ENCODE measurements at regions not wholly inside any gene's neighbourhood (a gene's known extent, or its start where the extent isn't known, plus 50 kb on each side); places are given as distances from the start of the nearest gene placed in this dataset.

DNA sequence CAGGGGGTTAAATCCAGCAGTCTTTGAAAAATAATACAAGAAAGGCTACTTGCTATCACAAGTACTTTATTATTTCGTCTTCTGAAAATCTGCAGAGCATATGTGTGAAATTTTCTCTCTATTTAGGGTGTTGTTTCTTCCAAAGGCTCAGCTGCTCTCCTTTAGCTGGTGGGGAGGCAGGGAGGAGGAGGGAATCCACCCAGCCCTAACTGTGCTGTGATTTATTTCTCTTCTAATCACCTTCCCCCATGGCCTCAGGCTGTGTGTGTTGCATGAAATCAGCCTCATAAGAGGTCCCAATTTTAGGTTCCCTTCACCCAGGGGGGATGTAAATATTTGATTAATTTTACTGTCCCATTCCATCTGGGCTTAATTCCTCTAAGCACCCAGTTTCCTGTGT is 77.6 kb upstream of the PGBD5 start:
- no peaks in the 10 kb centered on the region for H3K27me3 ChIP-seq (ENCODE audit: low read depth)
- no peak overlapping the region for H3K4me3 ChIP-seq
- intact Hi-C loops (cut with micrococcal nuclease) = no loop called here
- DNase-seq = no peak
- no peak overlapping the region for H3K27ac ChIP-seq (replicated peaks)
- TF ChIP-seq, protein P1, sequence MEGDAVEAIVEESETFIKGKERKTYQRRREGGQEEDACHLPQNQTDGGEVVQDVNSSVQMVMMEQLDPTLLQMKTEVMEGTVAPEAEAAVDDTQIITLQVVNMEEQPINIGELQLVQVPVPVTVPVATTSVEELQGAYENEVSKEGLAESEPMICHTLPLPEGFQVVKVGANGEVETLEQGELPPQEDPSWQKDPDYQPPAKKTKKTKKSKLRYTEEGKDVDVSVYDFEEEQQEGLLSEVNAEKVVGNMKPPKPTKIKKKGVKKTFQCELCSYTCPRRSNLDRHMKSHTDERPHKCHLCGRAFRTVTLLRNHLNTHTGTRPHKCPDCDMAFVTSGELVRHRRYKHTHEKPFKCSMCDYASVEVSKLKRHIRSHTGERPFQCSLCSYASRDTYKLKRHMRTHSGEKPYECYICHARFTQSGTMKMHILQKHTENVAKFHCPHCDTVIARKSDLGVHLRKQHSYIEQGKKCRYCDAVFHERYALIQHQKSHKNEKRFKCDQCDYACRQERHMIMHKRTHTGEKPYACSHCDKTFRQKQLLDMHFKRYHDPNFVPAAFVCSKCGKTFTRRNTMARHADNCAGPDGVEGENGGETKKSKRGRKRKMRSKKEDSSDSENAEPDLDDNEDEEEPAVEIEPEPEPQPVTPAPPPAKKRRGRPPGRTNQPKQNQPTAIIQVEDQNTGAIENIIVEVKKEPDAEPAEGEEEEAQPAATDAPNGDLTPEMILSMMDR (IDR thresholded peaks at IDR 0.05; ENCODE audit: borderline replicate concordance) = no peak
- H3K9me3 ChIP-seq (replicated peaks) = no peaks in the 10 kb centered on the region
- H3K36me3 ChIP-seq = no peaks in the 10 kb centered on the region
- H3K4me1 ChIP-seq = no peaks in the 10 kb centered on the region

DNA sequence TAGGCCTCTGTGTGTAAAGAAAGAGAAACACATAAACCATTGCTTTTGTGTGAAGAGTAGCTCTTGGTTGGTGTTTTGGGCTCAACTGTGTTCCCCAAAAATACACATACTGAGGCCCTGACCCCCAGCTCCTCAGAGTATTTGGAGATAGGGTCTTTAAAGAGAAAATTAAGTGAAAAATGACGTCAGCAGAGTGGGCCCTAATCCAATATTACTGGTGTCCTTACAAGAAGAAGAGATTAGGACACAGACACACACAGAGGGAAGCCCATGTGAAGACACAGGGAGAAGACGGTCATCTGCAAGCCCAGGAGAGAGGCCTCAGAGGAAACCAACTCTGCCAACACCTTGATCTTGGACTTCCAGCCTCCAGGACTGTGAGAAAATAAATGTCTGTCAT is 76.9 kb upstream of the PGBD5 start:
- TF ChIP-seq, protein P1 (IDR thresholded peaks at IDR 0.05; ENCODE audit: borderline replicate concordance) = no peak
- H3K4me1 ChIP-seq = no peaks in the 10 kb centered on the region
- intact Hi-C loops (cut with micrococcal nuclease) = no loop called here
- no peak overlapping the region for H3K4me3 ChIP-seq
- no peak overlapping the region for H3K27ac ChIP-seq (replicated peaks)
- H3K27me3 ChIP-seq (ENCODE audit: low read depth) = no peaks in the 10 kb centered on the region
- no peak for DNase-seq
- H3K36me3 ChIP-seq = no peaks in the 10 kb centered on the region
- H3K9me3 ChIP-seq (replicated peaks) = no peaks in the 10 kb centered on the region

GRCh38 chr1:230502306-230502705 is 76.2 kb upstream of the PGBD5 start:
- Histone ChIP-seq H3K4me3 (no peak overlapping the region), H3K27me3 (ENCODE audit: low read depth) (no peaks in the 10 kb centered on the region), H3K9me3 (replicated peaks) (no peaks in the 10 kb centered on the region), H3K36me3 (no peaks in the 10 kb centered on the region), H3K27ac (replicated peaks) (no peak overlapping the region), H3K4me1 (no peaks in the 10 kb centered on the region)
- intact Hi-C loops (cut with micrococcal nuclease) = no loop called here
- DNase-seq = no peak
- TF ChIP-seq, protein P1 (IDR thresholded peaks at IDR 0.05; ENCODE audit: borderline replicate concordance) = no peak

GRCh38 chr1:230501849-230502248 is 75.7 kb upstream of the PGBD5 start:
- H3K4me3 ChIP-seq = no peak overlapping the region
- H3K36me3 ChIP-seq = no peaks in the 10 kb centered on the region
- DNase-seq = no peak
- no peaks in the 10 kb centered on the region for H3K9me3 ChIP-seq (replicated peaks)
- TF ChIP-seq, protein P1 (IDR thresholded peaks at IDR 0.05; ENCODE audit: borderline replicate concordance) = no peak
- no peak overlapping the region for H3K27ac ChIP-seq (replicated peaks)
- no peaks in the 10 kb centered on the region for H3K4me1 ChIP-seq
- H3K27me3 ChIP-seq (ENCODE audit: low read depth) = no peaks in the 10 kb centered on the region
- intact Hi-C loops (cut with micrococcal nuclease) = no loop called here

DNA sequence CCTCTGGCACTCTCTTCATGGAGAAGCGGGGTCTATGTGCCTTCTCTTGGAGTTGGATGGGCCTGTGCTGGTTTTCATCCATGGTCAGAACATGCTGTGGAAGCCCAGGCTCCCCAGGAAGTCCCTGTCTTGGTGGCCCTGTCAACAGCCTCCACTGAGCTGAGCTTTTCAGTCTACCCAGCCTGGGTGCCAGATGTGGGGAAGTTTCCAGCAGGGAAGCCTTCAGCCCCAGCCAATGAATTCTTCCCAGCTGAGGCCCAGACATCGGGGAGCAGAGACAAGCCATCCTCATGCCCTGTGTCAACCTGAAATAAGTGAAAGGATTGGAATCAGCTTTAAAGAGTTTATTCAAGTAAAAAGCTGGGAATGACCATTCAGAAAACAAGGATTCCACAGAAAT is 75.1 kb upstream of the PGBD5 start:
- intact Hi-C loops (cut with micrococcal nuclease) = no loop called here
- no peak for DNase-seq
- TF ChIP-seq, protein P1 (IDR thresholded peaks at IDR 0.05; ENCODE audit: borderline replicate concordance) = no peak
- Histone ChIP-seq H3K4me3 (no peak overlapping the region), H3K27me3 (ENCODE audit: low read depth) (no peaks in the 10 kb centered on the region), H3K36me3 (no peaks in the 10 kb centered on the region), H3K27ac (replicated peaks) (no peak overlapping the region), H3K4me1 (no peaks in the 10 kb centered on the region), H3K9me3 (replicated peaks) (no peaks in the 10 kb centered on the region)

- TF ChIP-seq, protein P1 (IDR thresholded peaks at IDR 0.05; ENCODE audit: borderline replicate concordance) = no peak
- no peak overlapping the region for H3K27ac ChIP-seq (replicated peaks)
- H3K36me3 ChIP-seq = no peaks in the 10 kb centered on the region
- no peaks in the 10 kb centered on the region for H3K4me1 ChIP-seq
- no peaks in the 10 kb centered on the region for H3K27me3 ChIP-seq (ENCODE audit: low read depth)
- intact Hi-C loops (cut with micrococcal nuclease) = no loop called here
- no peak overlapping the region for H3K4me3 ChIP-seq
- H3K9me3 ChIP-seq (replicated peaks) = no peaks in the 10 kb centered on the region
- DNase-seq = no peak
Observed at GRCh38 chr1:230500063-230500462, 73.9 kb upstream of the PGBD5 start.
